Dedifferentiated amniotic fluid mesenchymal stem cell (primary cell): ENCODE measurements at regions not wholly inside any gene's neighbourhood (a gene's known extent, or its start where the extent isn't known, plus 50 kb on each side); places are given as distances from the start of the nearest gene placed in this dataset.
A peak's percentile ranks its signal among the peaks of the same experiment; 100 is the strongest.

Experiments
- DNase-seq: peaks from one replicate; pipeline ENCODE4 v3.0.0-alpha.2; 2016; ENCODE audit errors: extremely low spot score

GRCh38 chr3:19093084-19093483 is 55.2 kb upstream of the KCNH8 start:
- DNase-seq = no peak

DNA sequence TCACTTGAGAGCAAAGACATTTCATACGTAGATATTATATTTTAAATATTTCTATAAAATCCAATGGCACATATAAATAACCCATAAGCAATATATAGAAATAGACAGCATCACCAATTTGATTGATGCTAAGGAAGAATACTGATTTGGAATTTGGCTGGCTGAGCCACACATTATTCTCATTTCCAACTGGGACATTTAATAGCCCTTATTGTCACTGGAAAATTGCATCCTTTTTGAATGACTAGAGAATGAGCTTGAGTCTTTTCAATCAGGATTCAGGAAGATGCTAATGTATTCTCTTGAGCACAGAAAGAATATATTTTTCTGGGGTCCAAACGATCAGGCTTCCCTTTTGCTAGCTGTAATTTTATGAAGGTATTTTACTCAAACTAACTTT is 70.9 kb upstream of the KCNH8 start:
- DNase-seq = no peak

GRCh38 chr3:19075037-19075436 is 73.3 kb upstream of the KCNH8 start:
- DNase-seq = no peak

DNA sequence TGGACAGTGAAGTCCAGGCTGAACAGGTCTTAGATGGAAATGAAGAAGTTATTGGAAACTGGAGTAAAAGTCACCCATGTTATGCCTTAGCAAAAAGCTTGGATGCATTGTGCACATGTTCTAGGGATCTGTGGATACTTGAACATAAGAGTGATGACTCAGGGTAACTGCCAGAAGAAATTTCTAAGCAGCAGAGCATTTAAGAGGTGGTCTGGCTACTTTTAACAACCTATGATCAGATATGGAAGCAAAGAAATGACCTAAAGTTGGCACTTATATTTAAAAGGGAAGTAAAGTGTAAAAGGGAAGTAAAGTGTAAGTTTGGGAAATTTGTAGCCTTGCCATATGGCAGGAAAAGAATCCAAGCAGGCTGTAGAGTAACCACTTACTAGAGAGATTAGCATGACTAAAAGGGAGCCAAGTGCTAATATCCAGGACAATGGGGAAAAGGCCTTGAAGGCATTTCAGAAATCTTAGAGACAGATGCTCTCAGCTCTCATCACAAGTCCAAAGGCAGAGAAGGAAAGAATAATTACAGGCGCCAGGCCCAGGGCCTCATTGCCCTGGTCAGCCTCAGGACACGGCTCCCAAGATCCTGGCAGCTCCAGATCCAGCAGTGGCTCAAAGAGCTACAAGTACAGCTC is 73.9 kb upstream of the KCNH8 start:
- no peak for DNase-seq

- no peak for DNase-seq
These were observed 74.8 kb upstream of the KCNH8 start for GRCh38 chr3:19073341-19074105.

DNA sequence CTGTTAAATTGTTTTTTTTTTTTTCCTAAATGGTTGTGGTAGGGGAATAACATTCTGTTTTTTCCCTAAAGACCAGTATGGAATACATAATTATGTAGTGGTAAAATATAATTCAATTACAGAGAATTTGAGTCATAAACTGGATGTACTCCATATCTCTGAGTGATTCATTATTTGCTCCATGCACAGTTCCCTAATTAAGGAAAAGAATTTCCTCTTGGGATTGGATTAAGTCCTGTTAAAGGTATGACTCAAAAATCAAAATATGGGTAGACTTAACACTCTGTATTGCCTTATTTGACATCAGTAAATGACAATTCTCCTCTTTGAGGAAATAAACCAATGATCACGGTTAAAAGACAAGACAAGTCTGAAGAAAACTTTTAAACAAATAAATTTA is 78.0 kb upstream of the KCNH8 start:
- DNase-seq = no peak

- DNase-seq = no peak
These were observed 83.3 kb upstream of the KCNH8 start for GRCh38 chr3:19065027-19065426.

DNA sequence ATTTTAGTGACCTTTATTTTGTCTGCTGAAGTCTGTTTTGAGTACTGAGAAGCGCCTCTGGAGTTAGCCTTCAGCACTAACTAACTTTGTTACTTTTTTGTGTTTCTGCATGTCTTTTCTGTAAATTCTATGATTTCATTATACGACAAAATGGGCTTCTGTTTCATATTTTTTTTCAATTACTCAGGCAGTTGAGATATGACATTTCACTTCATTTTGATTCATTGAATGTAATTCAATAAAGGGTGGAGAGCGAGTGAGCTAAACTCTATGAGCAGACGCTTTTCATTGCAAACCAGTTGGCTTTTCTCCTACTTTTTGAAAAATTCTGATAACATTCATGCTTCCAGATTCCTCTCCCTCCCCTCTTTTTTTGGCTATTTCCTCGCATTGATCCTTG is 84.4 kb upstream of the KCNH8 start:
- no peak for DNase-seq

DNA sequence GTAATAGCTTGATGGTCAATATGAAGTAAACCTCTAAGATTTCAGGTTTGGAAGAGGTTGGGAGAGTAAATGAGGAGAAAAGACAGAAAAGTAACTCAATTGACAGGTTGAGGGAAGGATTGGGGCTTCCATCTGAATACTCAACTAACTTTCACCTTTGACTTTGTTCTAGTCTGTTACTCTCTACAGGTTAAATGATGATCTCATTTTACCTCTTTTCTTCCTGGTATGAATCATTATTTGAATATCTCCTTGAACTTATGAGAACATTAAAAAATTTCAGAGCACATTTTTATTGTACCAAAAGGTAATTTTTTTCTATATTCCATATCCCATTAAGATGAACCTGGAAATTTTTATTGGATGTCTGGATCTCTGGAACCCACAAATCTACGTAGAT is 87.9 kb upstream of the KCNH8 start:
- DNase-seq = no peak

GRCh38 chr3:19052874-19053273 is 95.4 kb upstream of the KCNH8 start:
- DNase-seq = no peak

DNA sequence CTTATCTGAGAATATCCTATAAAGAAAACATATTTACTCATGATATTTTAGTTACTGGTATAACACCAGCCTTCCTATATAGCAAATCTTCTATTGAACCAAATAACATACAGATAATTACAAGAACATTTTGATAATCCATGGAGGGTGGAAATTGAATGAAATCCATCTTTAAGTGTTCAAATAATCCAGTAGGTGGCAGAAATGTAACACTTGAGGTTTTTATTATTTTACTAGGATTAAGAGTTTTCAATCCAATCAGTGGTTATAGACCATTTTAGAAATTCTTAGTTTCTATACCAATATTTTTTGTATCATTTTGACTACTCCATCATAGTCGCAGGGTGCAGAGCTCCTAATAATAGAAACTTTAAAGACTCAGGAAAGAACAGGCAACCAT is 101.9 kb upstream of the KCNH8 start:
- DNase-seq = no peak

DNA sequence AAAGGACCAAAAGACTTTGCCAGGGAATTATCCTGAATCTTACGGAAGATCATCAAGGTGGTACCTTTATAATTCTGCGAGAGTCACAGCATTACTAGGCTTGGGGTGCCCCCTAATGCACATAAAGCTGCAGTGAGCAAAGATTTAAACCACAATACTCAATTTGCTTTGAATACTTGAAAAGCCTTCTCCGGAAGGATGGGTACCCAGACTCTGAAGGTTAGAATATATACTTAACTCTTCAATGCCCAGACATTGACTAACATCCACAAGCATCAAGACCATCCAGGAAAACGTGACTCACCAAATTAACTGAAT is 117.8 kb upstream of the KCNH8 start:
- DNase-seq = no peak

DNA sequence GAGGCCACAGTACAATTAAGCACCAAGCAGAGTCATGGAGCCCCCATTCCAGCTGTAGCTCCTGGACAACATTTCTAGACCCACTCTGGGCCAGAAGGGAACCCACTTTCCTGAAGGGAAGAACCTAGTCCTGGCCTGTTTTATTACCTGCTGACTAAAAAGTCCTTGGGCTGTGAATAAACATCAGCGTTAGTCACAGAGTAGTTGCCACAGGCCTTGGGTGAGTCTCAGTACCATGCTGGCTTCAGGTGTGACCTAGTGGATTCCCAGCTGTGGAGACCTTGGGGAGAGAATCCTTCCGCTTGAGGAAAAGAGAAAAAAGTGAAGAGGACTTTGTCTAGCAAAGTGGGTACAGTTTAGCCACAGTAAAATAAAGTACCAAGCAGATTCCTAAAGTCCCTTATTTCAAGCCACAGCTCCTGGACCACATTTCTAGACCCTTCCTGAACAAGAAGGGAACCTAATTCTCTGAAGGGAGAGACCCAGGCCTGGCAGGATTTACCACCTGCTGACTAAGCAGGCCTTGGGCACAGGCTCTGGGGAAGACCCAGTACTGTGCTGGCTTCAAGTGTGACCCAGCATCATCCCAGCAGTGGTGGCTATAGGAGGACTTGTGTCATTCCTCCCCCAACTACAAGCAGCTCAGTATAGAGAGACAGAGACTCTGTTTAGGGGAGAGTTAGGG is 118.3 kb upstream of the KCNH8 start:
- no peak for DNase-seq

DNA sequence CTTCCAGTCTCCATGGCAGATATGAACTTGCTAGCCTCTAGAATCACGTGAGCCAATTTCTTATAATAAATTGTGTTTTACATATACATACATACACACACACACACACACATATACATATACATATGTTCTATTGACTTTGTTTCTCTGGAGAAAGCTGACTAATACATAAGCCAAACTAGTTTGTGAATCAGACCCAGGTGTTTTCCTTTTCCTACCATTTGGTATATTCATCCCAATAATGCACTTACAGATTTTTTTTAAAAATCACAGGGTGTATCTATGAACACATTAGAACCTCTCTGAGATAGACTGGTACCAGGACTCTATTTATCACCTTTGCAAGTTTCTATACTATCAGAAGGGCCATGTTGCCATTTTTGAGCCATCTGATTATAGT is 122.9 kb upstream of the KCNH8 start:
- DNase-seq = no peak

DNA sequence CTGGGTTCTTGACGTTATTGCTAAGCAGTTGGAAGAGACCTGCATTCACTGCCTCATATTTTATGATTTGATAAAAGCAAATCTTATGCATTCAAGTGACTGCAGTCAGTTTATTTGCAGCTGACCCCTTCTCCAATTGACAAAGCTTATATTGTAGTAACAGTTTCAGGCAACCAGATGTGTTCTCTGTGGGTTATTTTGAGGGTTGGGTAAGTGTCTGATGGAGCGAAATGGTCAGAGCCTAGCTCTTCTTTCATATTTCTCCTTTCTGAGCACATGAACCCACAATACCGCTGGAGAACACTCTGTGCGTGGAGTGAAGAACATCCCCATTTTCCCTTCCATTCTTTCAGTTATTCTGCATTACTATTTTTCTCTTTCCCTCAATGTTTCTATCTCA is 125.8 kb upstream of the KCNH8 start:
- no peak for DNase-seq

DNA sequence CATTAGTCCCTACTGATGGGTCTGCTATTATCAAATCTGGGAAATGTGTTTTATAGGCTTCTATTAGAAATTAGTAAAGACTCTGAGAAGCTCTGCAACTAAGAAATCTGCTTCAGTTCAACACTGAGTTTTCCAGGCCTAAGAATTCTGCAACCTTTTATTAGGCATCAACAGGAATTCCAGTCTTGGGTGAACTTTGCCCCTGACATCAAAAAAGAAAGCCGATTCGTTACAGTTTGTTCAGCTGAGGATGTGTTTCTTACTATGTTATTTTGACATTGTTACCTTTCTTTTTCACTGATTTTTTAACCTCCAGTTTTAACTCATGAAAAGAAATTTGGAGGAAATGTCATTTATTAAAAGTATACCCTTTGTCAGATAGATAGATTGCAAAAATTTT is 131.5 kb upstream of the KCNH8 start:
- no peak for DNase-seq

- DNase-seq = no peak
These were observed 134.4 kb upstream of the KCNH8 start for GRCh38 chr3:19013879-19014278.

DNA sequence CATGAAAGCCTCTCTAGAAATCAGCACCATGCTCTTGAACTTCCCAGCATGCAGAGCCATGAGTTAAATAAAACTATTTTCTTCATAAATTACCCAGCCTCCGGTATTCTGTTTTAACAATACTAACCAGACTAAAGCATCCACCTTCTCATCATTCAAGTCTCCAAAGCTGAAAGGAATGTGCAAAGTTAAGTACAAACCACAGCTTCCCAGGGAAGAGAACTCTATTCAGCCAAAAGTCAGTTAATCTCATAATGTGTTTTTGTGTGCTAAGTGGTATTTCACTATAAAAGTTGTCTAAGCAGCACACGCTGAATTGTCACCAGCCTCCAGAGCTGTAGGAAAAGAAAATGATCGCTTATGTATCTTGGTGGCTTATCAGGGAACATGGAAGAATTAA is 135.5 kb upstream of the KCNH8 start:
- DNase-seq = no peak

DNA sequence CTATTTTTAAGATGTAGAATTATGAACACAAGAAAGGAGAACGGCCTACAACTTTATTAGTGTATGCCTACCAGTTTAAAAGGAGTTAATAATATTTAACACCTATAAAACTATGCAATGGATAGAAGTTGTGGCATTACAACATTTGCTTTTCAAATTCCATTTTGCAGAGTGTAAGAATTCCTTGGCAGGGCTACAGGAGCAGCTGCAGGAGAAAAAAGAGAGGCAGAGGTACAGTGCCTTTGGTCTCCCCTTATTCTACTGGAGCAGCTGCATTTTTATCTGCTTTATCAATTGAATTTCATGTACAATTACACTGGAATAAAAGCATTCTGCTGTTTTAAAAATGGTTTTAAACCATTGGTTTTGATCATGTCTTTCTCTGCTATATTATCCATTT is 145.7 kb upstream of the KCNH8 start:
- no peak for DNase-seq

DNA sequence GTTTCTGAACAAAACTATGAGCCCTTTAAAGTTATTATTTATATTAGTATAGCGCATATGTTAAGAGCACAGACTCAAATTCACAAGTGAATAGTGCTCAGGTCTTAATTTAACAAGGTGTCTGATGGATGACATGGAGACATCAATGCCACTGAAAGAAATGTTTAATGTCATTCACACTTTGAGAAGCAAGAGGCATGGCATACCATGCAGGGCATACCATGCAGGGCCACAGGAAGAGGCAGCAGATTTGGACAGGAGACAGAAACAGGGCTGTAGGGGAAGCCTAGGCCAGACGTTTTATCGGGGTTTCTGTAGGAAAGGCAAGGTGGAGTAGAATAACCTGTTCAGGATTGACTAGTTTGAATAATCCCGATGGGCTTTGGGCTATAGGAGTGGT is 150.2 kb upstream of the KCNH8 start:
- DNase-seq = no peak

DNA sequence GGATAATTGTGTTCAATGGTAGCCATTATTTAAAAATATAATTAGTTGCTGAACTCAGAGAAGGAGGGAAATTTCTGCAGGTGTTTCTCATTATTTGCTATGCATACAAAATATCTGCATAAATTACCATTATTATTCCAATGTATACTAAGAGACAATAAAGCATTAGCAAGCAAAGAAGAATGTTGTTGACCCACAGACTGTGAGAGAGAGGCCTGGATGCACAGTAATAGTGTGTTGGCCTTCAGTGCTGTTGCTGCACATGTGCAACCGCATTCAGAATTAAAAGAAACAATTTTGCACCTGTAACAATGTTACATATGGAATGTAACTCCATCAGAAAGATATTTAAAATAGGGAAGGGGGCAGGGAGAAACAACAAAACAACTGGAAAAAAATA is 155.6 kb upstream of the KCNH8 start:
- no peak for DNase-seq

DNA sequence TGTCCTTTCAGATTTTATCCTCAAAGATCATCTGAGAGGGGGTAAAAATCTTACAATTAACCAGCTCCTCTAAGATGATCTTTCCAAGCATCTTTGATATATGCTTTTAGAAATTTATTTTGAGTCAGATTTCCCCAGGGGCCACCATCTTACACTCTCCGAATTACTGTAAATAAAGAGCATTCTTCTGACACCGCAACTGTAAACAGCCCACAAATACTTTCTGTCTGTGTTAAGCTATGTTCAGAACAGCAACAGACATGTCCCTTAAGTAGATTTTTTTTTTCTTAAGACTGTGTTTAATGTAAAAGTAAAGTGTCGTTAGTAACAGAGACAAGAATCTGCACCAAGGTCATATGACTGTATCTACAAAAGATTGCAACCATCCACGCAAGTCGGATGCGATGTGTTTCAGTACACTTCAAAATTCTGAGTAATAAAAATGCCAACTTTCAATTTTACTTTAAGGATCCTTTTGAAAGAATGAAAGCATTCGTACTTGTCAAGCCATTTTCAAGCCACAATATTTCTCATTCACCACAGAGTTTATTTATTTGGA is 159.0 kb upstream of the KCNH8 start:
- DNase-seq = no peak

GRCh38 chr3:18988614-18989229 is 159.6 kb upstream of the KCNH8 start:
- DNase-seq = peak; percentile 34
